Uterus (tissue), 3 donors: ENCODE measurements at regions not wholly inside any gene's neighbourhood (a gene's known extent, or its start where the extent isn't known, plus 50 kb on each side); places are given as distances from the start of the nearest gene placed in this dataset.

ENCODE experiments used
- DNase-seq, 2 donors: peaks; one replicate each; pipeline ENCODE4 v3.0.0-alpha.2; 2019 to 2020
- H3K27ac ChIP-seq, 2 donors: fragments of 200-600 bp; sonication (generic); 1 replicate in 1 of 2; 2 replicates in 1 of 2; pipeline ENCODE4 v1.5.1; 2016 to 2018
- H3K27me3 ChIP-seq, 2 donors: fragments of 200-600 bp; sonication (generic); one replicate each; pipeline ENCODE4 v1.5.1; 2018 to 2019; ENCODE audit warnings: control low read depth in 1 of 2
- H3K36me3 ChIP-seq, 2 donors: fragments of 200-600 bp; sonication (generic); one replicate each; pipeline ENCODE4 v1.5.1; 2019; ENCODE audit warnings: control low read depth in 1 of 2
- H3K4me1 ChIP-seq, 2 donors: fragments of 200-600 bp; sonication (generic); one replicate each; pipeline ENCODE4 v1.5.1; 2018 to 2019; ENCODE audit warnings: control low read depth in 1 of 2
- H3K4me3 ChIP-seq, 2 donors: fragments of 200-600 bp; sonication (generic); 1 replicate in 1 of 2; 2 replicates in 1 of 2; pipeline ENCODE4 v1.5.1; 2018 to 2019; ENCODE audit warnings: mild to moderate bottlenecking in 1 of 2
- H3K9me3 ChIP-seq, 2 donors: fragments of 200-600 bp; sonication (generic); one replicate each; pipeline ENCODE4 v1.5.1; 2019; ENCODE audit warnings: control low read depth in 1 of 2
- CTCF ChIP-seq, 4 experiments: fragments of 200-600 bp in 2 of 4; fragments of 450-650 bp in 2 of 4; sonication (generic) in 2 of 4; IDR thresholded peaks; one replicate each; pipeline ENCODE4 v1.5.1; 2016 to 2019; ENCODE audit warnings: antibody characterized with exemption in 4 of 4, mild to moderate bottlenecking in 2 of 4, moderate library complexity in 1 of 4
- POLR2A ChIP-seq, 2 donors: fragments of 450-650 bp; IDR thresholded peaks; one replicate each; pipeline ENCODE4 v1.6.1; 2016; ENCODE audit warnings: antibody characterized with exemption in 2 of 2, mild to moderate bottlenecking in 1 of 2, moderate library complexity in 1 of 2
- intact Hi-C: fragments of 100-400 bp; cut with DNase I; formaldehyde crosslinking; loops from one replicate; pipeline ENCODE4 v1.15.1; 2023; ENCODE audit warnings: low total_unique reads
- donor health status: DM: yes; HTN: yes; CAD: no.

GRCh38 chr3:40845916-40846315, 321.2 kb downstream of the ZNF621 start:
- intact Hi-C loops, result no loop called here
- TF ChIP-seq POLR2A (IDR thresholded peaks at IDR 0.05) (no peak), CTCF (IDR thresholded peaks at IDR 0.05) (no peak)
- Histone ChIP-seq H3K4me3 (no peak overlapping the region), H3K4me1 (no peaks in the 10 kb centered on the region), H3K27me3 (no peaks in the 10 kb centered on the region), H3K27ac (no peak overlapping the region), H3K9me3 (no peaks in the 10 kb centered on the region), H3K36me3 (no peaks in the 10 kb centered on the region)
- no peak for DNase-seq

GRCh38 chr3:40846451-40846850, 321.7 kb downstream of the ZNF621 start:
- H3K27ac ChIP-seq, result no peak overlapping the region
- intact Hi-C loops, result no loop called here
- no peak for DNase-seq
- H3K4me3 ChIP-seq, result no peak overlapping the region
- H3K4me1 ChIP-seq, result no peaks in the 10 kb centered on the region
- H3K36me3 ChIP-seq, result no peaks in the 10 kb centered on the region
- no peak for TF ChIP-seq POLR2A (IDR thresholded peaks at IDR 0.05)
- no peak for TF ChIP-seq CTCF (IDR thresholded peaks at IDR 0.05)
- H3K9me3 ChIP-seq, result no peaks in the 10 kb centered on the region
- no peaks in the 10 kb centered on the region for H3K27me3 ChIP-seq

- Histone ChIP-seq H3K4me3 (no peak overlapping the region), H3K27me3 (no peaks in the 10 kb centered on the region), H3K4me1 (no peaks in the 10 kb centered on the region), H3K36me3 (no peaks in the 10 kb centered on the region), H3K27ac (peak overlapping the region; percentile 5 to 38), H3K9me3 (no peaks in the 10 kb centered on the region)
- intact Hi-C loops, result no loop called here
- TF ChIP-seq POLR2A (IDR thresholded peaks at IDR 0.05), result no peak
- peak in 1 of 4 experiments; percentile 22 for TF ChIP-seq CTCF (IDR thresholded peaks at IDR 0.05)
- peak in 1 of 2 donors; percentile 28 for DNase-seq
These were observed 322.8 kb downstream of the ZNF621 start for GRCh38 chr3:40847551-40847992.

DNA sequence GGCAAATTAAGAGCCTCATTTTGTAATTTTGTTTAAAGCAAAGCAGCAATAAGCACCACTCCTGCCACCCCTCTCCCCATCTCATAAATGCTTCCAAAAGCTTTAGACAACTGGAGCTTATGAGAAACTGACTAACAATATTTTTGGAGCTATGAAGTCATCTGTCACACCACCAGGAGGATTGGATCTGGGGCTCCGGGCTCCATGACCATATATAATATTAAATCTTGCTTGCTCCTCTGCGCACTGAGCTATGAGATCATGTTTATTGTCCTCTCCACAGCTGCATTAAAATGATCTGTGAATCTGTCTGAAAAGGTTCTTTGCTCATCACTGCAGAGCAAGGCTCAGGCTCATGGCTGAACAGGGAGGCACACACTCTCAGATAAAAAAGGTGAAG, 323.7 kb downstream of the ZNF621 start:
- TF ChIP-seq POLR2A (IDR thresholded peaks at IDR 0.05), result no peak
- no peak for TF ChIP-seq CTCF (IDR thresholded peaks at IDR 0.05)
- peak in 1 of 2 donors; percentile 53 for DNase-seq
- intact Hi-C loops, result no loop called here

DNA sequence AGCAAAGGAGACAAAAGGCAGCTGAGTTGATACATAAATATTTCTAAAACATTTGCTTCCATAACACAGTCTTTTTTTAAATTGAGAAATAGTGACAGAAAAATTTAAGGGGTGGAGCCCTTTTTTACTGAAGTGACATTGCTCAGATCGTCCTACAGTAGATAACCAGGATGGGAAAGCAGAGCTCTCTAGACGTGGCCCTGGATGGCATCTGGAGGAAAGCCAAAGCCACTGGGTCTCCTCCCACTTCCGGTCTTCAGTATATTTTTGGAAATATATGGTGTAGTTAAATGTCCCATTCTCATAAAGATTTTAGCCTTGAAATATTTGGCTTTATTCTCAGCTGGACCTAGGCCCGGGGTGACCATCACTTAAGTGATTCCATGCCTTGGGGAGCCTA, 326.1 kb downstream of the ZNF621 start:
- intact Hi-C loops, result no loop called here
- TF ChIP-seq CTCF (IDR thresholded peaks at IDR 0.05) (no peak), POLR2A (IDR thresholded peaks at IDR 0.05) (no peak)

More for the DNA sequence above, 323.7 kb downstream of the ZNF621 start:
- Histone ChIP-seq H3K36me3 (no peaks in the 10 kb centered on the region), H3K4me3 (no peak overlapping the region), H3K27ac (peak overlapping the region in 1 of 2 donors; percentile 26), H3K27me3 (no peaks in the 10 kb centered on the region), H3K9me3 (no peaks in the 10 kb centered on the region), H3K4me1 (no peaks in the 10 kb centered on the region)

More for the DNA sequence above, 326.1 kb downstream of the ZNF621 start:
- H3K9me3 ChIP-seq, result no peaks in the 10 kb centered on the region
- no peak overlapping the region for H3K4me3 ChIP-seq
- H3K36me3 ChIP-seq, result no peaks in the 10 kb centered on the region
- no peak for DNase-seq
- H3K27me3 ChIP-seq, result no peaks in the 10 kb centered on the region
- no peaks in the 10 kb centered on the region for H3K4me1 ChIP-seq
- H3K27ac ChIP-seq, result no peak overlapping the region
